ENCODE measurements at regions not wholly inside any gene's neighbourhood (a gene's known extent, or its start where the extent isn't known, plus 50 kb on each side); places are given as distances from the start of the nearest gene placed in this dataset.

DNA sequence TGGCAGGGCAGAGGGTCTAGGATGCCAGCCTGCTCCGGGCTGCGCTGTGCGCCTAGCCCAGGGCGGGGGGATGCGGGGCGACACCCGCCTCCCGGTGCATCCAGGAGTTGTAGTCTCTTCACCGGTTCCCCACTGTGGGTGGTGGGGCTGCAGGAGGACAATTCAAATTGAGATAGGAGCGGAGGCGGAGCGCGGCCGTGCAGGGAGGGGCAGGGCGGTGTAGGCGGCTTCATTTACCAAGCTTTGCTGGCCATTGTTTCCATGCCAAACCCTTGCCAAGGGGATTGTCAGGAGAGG lies 2047.4 kb downstream of the TP53TG3F start:
- H3K4me1 ChIP-seq (ENCODE audit: control insufficient read depth in 1 of 2, insufficient read depth in 2 of 2, low read length in 2 of 2), result no peaks in the 10 kb centered on the region
- H3K27ac ChIP-seq (ENCODE audit: low read depth, low read length), result no peak overlapping the region
- peaks cover 0 to 26% of the 10 kb centered on the region in 2 donors for H3K9me3 ChIP-seq (ENCODE audit: control insufficient read depth in 1 of 2, low read length in 2 of 2)
- no peak overlapping the region for H3K9ac ChIP-seq (ENCODE audit: low read depth in 1 of 2, low read length in 2 of 2)
- no peaks in the 10 kb centered on the region for H3K36me3 ChIP-seq (ENCODE audit: control insufficient read depth in 1 of 2, insufficient read depth in 2 of 2, low read length in 2 of 2)
- H3K27me3 ChIP-seq (ENCODE audit: control insufficient read depth in 1 of 2, insufficient read depth in 2 of 2, low read length in 2 of 2), result no peaks in the 10 kb centered on the region
- no peak overlapping the region for H3K4me3 ChIP-seq (ENCODE audit: low read depth in 1 of 2, low read length in 2 of 2)

- H3K4me3 ChIP-seq (ENCODE audit: low read depth in 1 of 2, low read length in 2 of 2), result no peak overlapping the region
- H3K27ac ChIP-seq (ENCODE audit: low read depth, low read length), result no peak overlapping the region
- H3K4me1 ChIP-seq (ENCODE audit: control insufficient read depth in 1 of 2, insufficient read depth in 2 of 2, low read length in 2 of 2), result no peaks in the 10 kb centered on the region
- no peak overlapping the region for H3K9ac ChIP-seq (ENCODE audit: low read depth in 1 of 2, low read length in 2 of 2)
- peaks cover 4 to 23% of the 10 kb centered on the region in 2 donors for H3K9me3 ChIP-seq (ENCODE audit: control insufficient read depth in 1 of 2, low read length in 2 of 2)
- no peaks in the 10 kb centered on the region for H3K27me3 ChIP-seq (ENCODE audit: control insufficient read depth in 1 of 2, insufficient read depth in 2 of 2, low read length in 2 of 2)
- no peaks in the 10 kb centered on the region for H3K36me3 ChIP-seq (ENCODE audit: control insufficient read depth in 1 of 2, insufficient read depth in 2 of 2, low read length in 2 of 2)
Observed at GRCh38 chr16:35510701-35511100, 2051.3 kb downstream of the TP53TG3F start.

GRCh38 chr16:35516551-35516950 lies 2057.1 kb downstream of the TP53TG3F start:
- H3K36me3 ChIP-seq (ENCODE audit: control insufficient read depth in 1 of 2, insufficient read depth in 2 of 2, low read length in 2 of 2), result no peaks in the 10 kb centered on the region
- no peaks in the 10 kb centered on the region for H3K27me3 ChIP-seq (ENCODE audit: control insufficient read depth in 1 of 2, insufficient read depth in 2 of 2, low read length in 2 of 2)
- no peaks in the 10 kb centered on the region for H3K4me1 ChIP-seq (ENCODE audit: control insufficient read depth in 1 of 2, insufficient read depth in 2 of 2, low read length in 2 of 2)
- H3K27ac ChIP-seq (ENCODE audit: low read depth, low read length), result no peak overlapping the region
- H3K9ac ChIP-seq (ENCODE audit: low read depth in 1 of 2, low read length in 2 of 2), result no peak overlapping the region
- H3K4me3 ChIP-seq (ENCODE audit: low read depth in 1 of 2, low read length in 2 of 2), result no peak overlapping the region
- peaks cover 11 to 24% of the 10 kb centered on the region in 2 donors for H3K9me3 ChIP-seq (ENCODE audit: control insufficient read depth in 1 of 2, low read length in 2 of 2)

- no peaks in the 10 kb centered on the region for H3K4me1 ChIP-seq (ENCODE audit: control insufficient read depth in 1 of 2, insufficient read depth in 2 of 2, low read length in 2 of 2)
- no peak overlapping the region for H3K4me3 ChIP-seq (ENCODE audit: low read depth in 1 of 2, low read length in 2 of 2)
- H3K9me3 ChIP-seq (ENCODE audit: control insufficient read depth in 1 of 2, low read length in 2 of 2), result peaks cover 11 to 23% of the 10 kb centered on the region in 2 donors
- no peak overlapping the region for H3K9ac ChIP-seq (ENCODE audit: low read depth in 1 of 2, low read length in 2 of 2)
- no peak overlapping the region for H3K27ac ChIP-seq (ENCODE audit: low read depth, low read length)
- H3K27me3 ChIP-seq (ENCODE audit: control insufficient read depth in 1 of 2, insufficient read depth in 2 of 2, low read length in 2 of 2), result no peaks in the 10 kb centered on the region
- no peaks in the 10 kb centered on the region for H3K36me3 ChIP-seq (ENCODE audit: control insufficient read depth in 1 of 2, insufficient read depth in 2 of 2, low read length in 2 of 2)
Observed at GRCh38 chr16:35516971-35517370, 2057.6 kb downstream of the TP53TG3F start.

DNA sequence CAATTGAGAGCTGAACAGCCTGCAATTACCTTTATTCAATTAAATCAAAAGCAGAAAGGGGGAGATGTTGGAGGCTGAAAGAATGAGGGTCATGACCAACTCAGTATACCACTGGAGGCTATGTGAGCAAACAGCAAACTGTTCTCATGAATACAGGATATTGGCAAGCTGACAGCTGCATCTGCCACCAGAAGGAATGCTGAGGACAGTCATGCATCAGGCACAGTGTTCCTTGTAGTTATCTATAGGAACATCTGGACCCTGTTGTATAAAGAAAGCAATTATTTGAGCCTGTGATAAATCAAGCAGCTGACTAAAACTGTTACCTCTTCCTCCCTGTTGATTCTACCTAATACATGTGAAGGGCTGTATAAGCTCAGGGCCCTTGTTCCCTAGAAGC lies 2064.6 kb downstream of the TP53TG3F start:
- Histone ChIP-seq H3K4me1 (ENCODE audit: control insufficient read depth in 1 of 2, insufficient read depth in 2 of 2, low read length in 2 of 2) (no peaks in the 10 kb centered on the region), H3K9ac (ENCODE audit: low read depth in 1 of 2, low read length in 2 of 2) (no peak overlapping the region), H3K4me3 (ENCODE audit: low read depth in 1 of 2, low read length in 2 of 2) (no peak overlapping the region), H3K36me3 (ENCODE audit: control insufficient read depth in 1 of 2, insufficient read depth in 2 of 2, low read length in 2 of 2) (no peaks in the 10 kb centered on the region), H3K27ac (ENCODE audit: low read depth, low read length) (no peak overlapping the region), H3K9me3 (ENCODE audit: control insufficient read depth in 1 of 2, low read length in 2 of 2) (peaks cover 4 to 23% of the 10 kb centered on the region in 2 donors), H3K27me3 (ENCODE audit: control insufficient read depth in 1 of 2, insufficient read depth in 2 of 2, low read length in 2 of 2) (no peaks in the 10 kb centered on the region)

- Histone ChIP-seq H3K36me3 (ENCODE audit: control insufficient read depth in 1 of 2, insufficient read depth in 2 of 2, low read length in 2 of 2) (no peaks in the 10 kb centered on the region), H3K27ac (ENCODE audit: low read depth, low read length) (no peak overlapping the region), H3K9ac (ENCODE audit: low read depth in 1 of 2, low read length in 2 of 2) (no peak overlapping the region), H3K9me3 (ENCODE audit: control insufficient read depth in 1 of 2, low read length in 2 of 2) (peaks cover 4 to 20% of the 10 kb centered on the region in 2 donors), H3K27me3 (ENCODE audit: control insufficient read depth in 1 of 2, insufficient read depth in 2 of 2, low read length in 2 of 2) (no peaks in the 10 kb centered on the region), H3K4me3 (ENCODE audit: low read depth in 1 of 2, low read length in 2 of 2) (no peak overlapping the region), H3K4me1 (ENCODE audit: control insufficient read depth in 1 of 2, insufficient read depth in 2 of 2, low read length in 2 of 2) (no peaks in the 10 kb centered on the region)
Observed at GRCh38 chr16:35525979-35526590, 2066.7 kb downstream of the TP53TG3F start.

DNA sequence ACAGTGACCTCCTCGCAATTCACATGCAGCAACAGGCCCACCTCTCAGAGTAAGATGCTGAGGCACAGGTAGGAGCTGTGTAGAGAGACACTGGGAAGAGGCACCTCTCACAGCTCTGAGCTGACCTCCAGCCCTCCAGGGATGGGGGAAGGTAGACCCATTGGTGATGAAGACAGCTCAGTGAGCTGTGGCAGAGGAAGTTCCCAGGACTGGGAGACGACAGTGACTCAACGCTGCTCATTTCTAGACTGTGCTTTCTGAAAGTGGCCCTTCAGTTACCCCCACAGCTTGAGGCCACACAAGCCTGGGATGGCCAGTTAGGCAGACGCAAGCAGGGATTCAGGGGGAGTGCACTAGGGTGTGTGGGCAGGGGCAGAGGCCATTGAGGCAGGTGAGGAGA lies 2073.2 kb downstream of the TP53TG3F start:
- H3K9me3 ChIP-seq (ENCODE audit: control insufficient read depth in 1 of 2, low read length in 2 of 2), result peaks cover 4 to 20% of the 10 kb centered on the region in 2 donors
- H3K27ac ChIP-seq (ENCODE audit: low read depth, low read length), result no peak overlapping the region
- no peak overlapping the region for H3K9ac ChIP-seq (ENCODE audit: low read depth in 1 of 2, low read length in 2 of 2)
- no peak overlapping the region for H3K4me3 ChIP-seq (ENCODE audit: low read depth in 1 of 2, low read length in 2 of 2)
- no peaks in the 10 kb centered on the region for H3K4me1 ChIP-seq (ENCODE audit: control insufficient read depth in 1 of 2, insufficient read depth in 2 of 2, low read length in 2 of 2)
- H3K36me3 ChIP-seq (ENCODE audit: control insufficient read depth in 1 of 2, insufficient read depth in 2 of 2, low read length in 2 of 2), result no peaks in the 10 kb centered on the region
- no peaks in the 10 kb centered on the region for H3K27me3 ChIP-seq (ENCODE audit: control insufficient read depth in 1 of 2, insufficient read depth in 2 of 2, low read length in 2 of 2)

- H3K4me1 ChIP-seq (ENCODE audit: control insufficient read depth in 1 of 2, insufficient read depth in 2 of 2, low read length in 2 of 2), result no peaks in the 10 kb centered on the region
- H3K9me3 ChIP-seq (ENCODE audit: control insufficient read depth in 1 of 2, low read length in 2 of 2), result peaks cover 4 to 20% of the 10 kb centered on the region in 2 donors
- H3K27me3 ChIP-seq (ENCODE audit: control insufficient read depth in 1 of 2, insufficient read depth in 2 of 2, low read length in 2 of 2), result no peaks in the 10 kb centered on the region
Observed at GRCh38 chr16:35533683-35534082, 2074.3 kb downstream of the TP53TG3F start.

DNA sequence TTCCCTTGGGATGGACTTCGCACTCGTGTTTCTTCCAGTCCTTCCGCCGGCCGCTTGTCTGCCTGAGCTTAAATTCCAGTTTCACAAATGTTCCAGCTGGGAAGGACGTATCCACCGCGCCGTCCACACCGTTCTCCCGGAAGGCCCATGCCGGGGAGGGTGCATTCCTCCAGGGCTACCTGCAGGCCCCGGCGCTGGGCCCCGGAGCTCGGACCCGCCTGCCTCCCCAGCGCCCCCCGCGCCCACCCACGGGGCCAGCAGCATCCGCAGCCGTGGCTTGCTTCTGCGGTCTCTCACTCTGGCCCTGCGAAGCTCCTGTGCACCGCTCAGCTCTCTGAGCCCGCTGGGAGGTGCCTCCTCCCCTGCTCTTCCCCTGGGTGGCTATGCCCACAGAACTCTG lies 2084.1 kb downstream of the TP53TG3F start:
- Histone ChIP-seq H3K4me1 (ENCODE audit: control insufficient read depth in 1 of 2, insufficient read depth in 2 of 2, low read length in 2 of 2) (no peaks in the 10 kb centered on the region), H3K27me3 (ENCODE audit: control insufficient read depth in 1 of 2, insufficient read depth in 2 of 2, low read length in 2 of 2) (no peaks in the 10 kb centered on the region), H3K9ac (ENCODE audit: low read depth in 1 of 2, low read length in 2 of 2) (no peak overlapping the region), H3K36me3 (ENCODE audit: control insufficient read depth in 1 of 2, insufficient read depth in 2 of 2, low read length in 2 of 2) (no peaks in the 10 kb centered on the region), H3K4me3 (ENCODE audit: low read depth in 1 of 2, low read length in 2 of 2) (no peak overlapping the region), H3K27ac (ENCODE audit: low read depth, low read length) (no peak overlapping the region), H3K9me3 (ENCODE audit: control insufficient read depth in 1 of 2, low read length in 2 of 2) (peaks cover 0 to 3% of the 10 kb centered on the region in 2 donors)

More at GRCh38 chr16:35533683-35534082, 2074.3 kb downstream of the TP53TG3F start:
- Histone ChIP-seq H3K9ac (ENCODE audit: low read depth in 1 of 2, low read length in 2 of 2) (no peak overlapping the region), H3K36me3 (ENCODE audit: control insufficient read depth in 1 of 2, insufficient read depth in 2 of 2, low read length in 2 of 2) (no peaks in the 10 kb centered on the region), H3K27ac (ENCODE audit: low read depth, low read length) (no peak overlapping the region), H3K4me3 (ENCODE audit: low read depth in 1 of 2, low read length in 2 of 2) (no peak overlapping the region)

DNA sequence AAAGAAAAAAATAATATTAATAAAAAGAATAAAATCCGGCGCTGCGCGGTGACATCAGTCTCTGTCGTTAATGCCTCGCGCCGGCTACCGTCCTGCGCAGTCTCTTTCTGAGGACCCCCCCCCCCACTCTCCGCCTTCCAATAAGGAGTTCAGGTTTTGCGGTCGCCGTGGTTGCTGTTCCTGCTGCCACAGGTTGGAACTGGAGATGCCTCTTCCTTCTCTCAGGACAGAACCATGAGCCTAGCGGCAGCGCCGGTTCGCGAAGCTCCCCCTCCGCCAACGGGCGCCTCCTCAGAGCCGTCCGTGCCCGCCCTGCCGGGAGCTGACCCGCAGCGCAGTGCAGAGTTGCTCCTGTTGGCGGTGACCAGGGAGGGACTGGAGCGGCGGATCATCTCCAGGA lies 2093.4 kb downstream of the TP53TG3F start:
- Histone ChIP-seq H3K4me1 (ENCODE audit: control insufficient read depth in 1 of 2, insufficient read depth in 2 of 2, low read length in 2 of 2) (no peaks in the 10 kb centered on the region), H3K4me3 (ENCODE audit: low read depth in 1 of 2, low read length in 2 of 2) (no peak overlapping the region), H3K27me3 (ENCODE audit: control insufficient read depth in 1 of 2, insufficient read depth in 2 of 2, low read length in 2 of 2) (no peaks in the 10 kb centered on the region), H3K36me3 (ENCODE audit: control insufficient read depth in 1 of 2, insufficient read depth in 2 of 2, low read length in 2 of 2) (no peaks in the 10 kb centered on the region), H3K9ac (ENCODE audit: low read depth in 1 of 2, low read length in 2 of 2) (no peak overlapping the region), H3K9me3 (ENCODE audit: control insufficient read depth in 1 of 2, low read length in 2 of 2) (peaks cover 0 to 9% of the 10 kb centered on the region in 2 donors), H3K27ac (ENCODE audit: low read depth, low read length) (no peak overlapping the region)

DNA sequence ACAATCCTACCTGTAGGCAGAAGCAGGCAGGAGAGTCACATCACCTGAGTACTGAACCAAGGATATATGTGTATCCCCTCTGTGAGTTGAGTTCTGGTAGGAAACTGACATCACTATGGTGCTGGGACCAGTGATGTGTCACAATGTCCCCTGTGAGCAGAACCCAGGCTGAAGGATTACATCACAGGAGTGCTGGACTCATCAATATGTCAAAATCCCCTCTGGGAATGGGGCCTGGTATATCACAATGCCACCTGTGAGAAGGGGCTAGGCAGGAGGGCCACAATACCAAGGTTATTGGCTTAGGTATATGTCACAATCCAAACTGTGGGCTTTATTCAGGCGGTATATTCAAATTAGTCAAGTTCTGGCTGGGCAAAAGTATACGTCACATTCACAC lies 2098.3 kb downstream of the TP53TG3F start:
- Histone ChIP-seq H3K27ac (ENCODE audit: low read depth, low read length) (no peak overlapping the region), H3K36me3 (ENCODE audit: control insufficient read depth in 1 of 2, insufficient read depth in 2 of 2, low read length in 2 of 2) (no peaks in the 10 kb centered on the region), H3K9ac (ENCODE audit: low read depth in 1 of 2, low read length in 2 of 2) (no peak overlapping the region), H3K4me1 (ENCODE audit: control insufficient read depth in 1 of 2, insufficient read depth in 2 of 2, low read length in 2 of 2) (no peaks in the 10 kb centered on the region), H3K4me3 (ENCODE audit: low read depth in 1 of 2, low read length in 2 of 2) (no peak overlapping the region), H3K9me3 (ENCODE audit: control insufficient read depth in 1 of 2, low read length in 2 of 2) (peaks cover 0 to 11% of the 10 kb centered on the region in 2 donors), H3K27me3 (ENCODE audit: control insufficient read depth in 1 of 2, insufficient read depth in 2 of 2, low read length in 2 of 2) (no peaks in the 10 kb centered on the region)
